HepG2 (cell line): ENCODE measurements at regions not wholly inside any gene's neighbourhood (a gene's known extent, or its start where the extent isn't known, plus 50 kb on each side); places are given as distances from the start of the nearest gene placed in this dataset.

ENCODE experiments used
- ATAC-seq: fragments of 200-7000 bp; cut with Tn5 transposase; 3 replicates; pipeline ENCODE4 v1.9.1; 2020; ENCODE audit warnings: mild to moderate bottlenecking, moderate library complexity
- BruUV-seq: library from RNA; stranded (reverse); fragments of 400-500 nt; replicated peaks from 2 replicates; lab custom pipeline; 2021; lab: Mats Ljungman, UMichigan
- CTCF ChIA-PET: fragments of 300-600 bp; formaldehyde crosslinking; extraction: SDS; loops from one replicate; lab custom pipeline; 2021; ENCODE audit warnings: low total read pairs, inconsistent platforms, low intra/inter-chr PET ratio; lab: Yijun Ruan, JAX
- POLR2A ChIA-PET: fragments of 350-600 bp; sonication (Branson Sonifier 250); formaldehyde crosslinking; loops from one replicate; lab custom pipeline; 2020; ENCODE audit warnings: antibody characterized with exemption, inconsistent platforms; lab: Yijun Ruan, JAX
- DNase-seq: peaks from one replicate; pipeline ENCODE4 v3.0.0-alpha.2; 2015; ENCODE audit warnings: low spot score
- FAIRE-seq: peaks from 3 replicates; lab custom pipeline; 2011; peaks lifted over from hg19 to GRCh38; lab: Jason Lieb, UNC
- H2AFZ ChIP-seq: one replicate; pipeline ENCODE4 v1.6.1; 2011; ENCODE audit warnings: low read length, inconsistent platforms
- H3K27ac ChIP-seq: fragments of 300-600 bp; 3 replicates; pipeline ENCODE4 v1.8.0; 2011; ENCODE audit warnings: mixed run types, mild to moderate bottlenecking, mixed read lengths, low read length, inconsistent platforms; ENCODE audit not compliant: insufficient read depth; ENCODE audit errors: extremely low read length
- H3K27me3 ChIP-seq, 2 experiments: fragments of 200-600 bp in 1 of 2; 2 replicates in 1 of 2; 3 replicates in 1 of 2; pipeline versions ENCODE4 v1.6.0 to v1.8.0; 2011; ENCODE audit warnings: low read length in 2 of 2, mild to moderate bottlenecking in 2 of 2, moderate library complexity in 2 of 2, inconsistent platforms in 1 of 2; ENCODE audit not compliant: insufficient read depth in 2 of 2, control insufficient read depth in 1 of 2
- H3K36me3 ChIP-seq, 2 experiments: fragments of 200-600 bp in 1 of 2; replicated peaks in 1 of 2; 2 replicates in 1 of 2; 3 replicates in 1 of 2; pipeline versions ENCODE4 v1.5.1 to v1.8.0; 2011; ENCODE audit warnings: low read length in 2 of 2, inconsistent platforms in 1 of 2; ENCODE audit not compliant: insufficient read depth in 2 of 2, control insufficient read depth in 1 of 2
- H3K4me1 ChIP-seq: 2 replicates; pipeline ENCODE4 v1.5.1; 2012; ENCODE audit warnings: low read length, inconsistent platforms; ENCODE audit not compliant: insufficient read depth
- H3K4me2 ChIP-seq: 2 replicates; pipeline ENCODE4 v1.6.0; 2011; ENCODE audit warnings: low read depth, low read length, inconsistent platforms
- H3K4me3 ChIP-seq, 3 experiments: fragments of 200-600 bp in 1 of 3; sonication (generic), shearing (Covaris generic) in 1 of 3; replicated peaks in 1 of 3; 2 replicates each; pipeline ENCODE4 v1.5.1; 2011 to 2016; ENCODE audit warnings: low read length in 3 of 3, inconsistent platforms in 2 of 3, low read depth in 2 of 3, mild to moderate bottlenecking in 2 of 3, control low read depth in 1 of 3, mixed read lengths in 1 of 3; ENCODE audit not compliant: insufficient read depth in 1 of 3
- H3K79me2 ChIP-seq: one replicate; pipeline ENCODE4 v1.6.1; 2011; ENCODE audit warnings: low read length, inconsistent platforms; ENCODE audit not compliant: insufficient read depth
- H3K9ac ChIP-seq: 2 replicates; pipeline ENCODE4 v1.6.0; 2011; ENCODE audit warnings: mild to moderate bottlenecking, low read depth, low read length, inconsistent platforms; ENCODE audit not compliant: insufficient read depth
- H3K9me3 ChIP-seq: 2 replicates; pipeline ENCODE4 v1.5.1; 2012; ENCODE audit warnings: mild to moderate bottlenecking, low read length
- H4K20me1 ChIP-seq: 2 replicates; pipeline ENCODE4 v1.6.0; 2011; ENCODE audit warnings: inconsistent platforms, mild to moderate bottlenecking, low read length, moderate library complexity; ENCODE audit not compliant: insufficient read depth
- HNF1A ChIP-seq, 2 experiments: sonication (generic) in 1 of 2; formaldehyde crosslinking in 1 of 2; IDR thresholded peaks; 2 replicates each; pipeline versions ENCODE4 v1.4.0 to v1.6.1; 2016 to 2020; ENCODE audit warnings: borderline replicate concordance in 1 of 2, low read depth in 1 of 2, mild to moderate bottlenecking in 1 of 2, missing genetic modification reagents in 1 of 2
- HNF1B ChIP-seq: sonication (generic); formaldehyde crosslinking; IDR thresholded peaks from 2 replicates; pipeline ENCODE4 v1.5.1; 2020; ENCODE audit warnings: mild to moderate bottlenecking, moderate library complexity, missing genetic modification reagents
- HOXA7 ChIP-seq: sonication (generic); formaldehyde crosslinking; IDR thresholded peaks from 2 replicates; pipeline ENCODE4 v1.8.1; 2022; ENCODE audit warnings: mild to moderate bottlenecking, missing genetic modification reagents, moderate library complexity
- SMAD3 ChIP-seq: sonication (generic); formaldehyde crosslinking; IDR thresholded peaks from 2 replicates; pipeline ENCODE4 v1.4.0; 2020; ENCODE audit warnings: missing genetic modification reagents
- TCF7 ChIP-seq: sonication (generic); IDR thresholded peaks from 2 replicates; pipeline ENCODE4 v1.6.1; 2016; ENCODE audit warnings: antibody characterized with exemption, low read depth
- ZBTB39 ChIP-seq: sonication (generic); formaldehyde crosslinking; IDR thresholded peaks from 2 replicates; pipeline ENCODE4 v1.5.0; 2020; ENCODE audit warnings: missing genetic modification reagents
- ZC3H13 ChIP-seq: sonication (generic); formaldehyde crosslinking; IDR thresholded peaks from 2 replicates; pipeline ENCODE4 v1.8.1; 2023; ENCODE audit warnings: mild to moderate bottlenecking, missing genetic modification reagents, moderate library complexity
- ZNF17 ChIP-seq: sonication (generic); formaldehyde crosslinking; IDR thresholded peaks from 2 replicates; pipeline ENCODE4 v1.5.0; 2020; ENCODE audit warnings: mild to moderate bottlenecking, missing genetic modification reagents
- ZNF7 ChIP-seq: IDR thresholded peaks from 2 replicates; pipeline ENCODE4 v1.6.1; 2016; ENCODE audit warnings: missing biosample characterization, missing genetic modification reagents
- ZNF75D ChIP-seq: sonication (generic); formaldehyde crosslinking; IDR thresholded peaks from 2 replicates; pipeline ENCODE4 v1.8.1; 2023; ENCODE audit warnings: missing genetic modification reagents, mild to moderate bottlenecking, borderline replicate concordance
- ZNF850 ChIP-seq: sonication (generic); formaldehyde crosslinking; conservative IDR thresholded peaks from 2 replicates; pipeline ENCODE4 v1.9.0; 2021; ENCODE audit warnings: mild to moderate bottlenecking, missing genetic modification reagents
- WGBS: methylation state at CpG from one replicate; pipeline ENCODE4 v1.1.6; 2017; ENCODE audit warnings: low lambda C conversion rate; 5-methylcytosine and 5-hydroxymethylcytosine counted together
- in situ Hi-C: cut with HindIII; loops from 2 replicates; pipeline ENCODE4 v1.10.0; 2017; ENCODE audit warnings: low pct_unique_long_range_greater_than_20kb; ENCODE audit not compliant: extremely low pct_ligation_motif_present
- intact Hi-C: fragments of 100-400 bp; cut with micrococcal nuclease; formaldehyde crosslinking; loops from one replicate; pipeline ENCODE4 v1.10.0; 2022; ENCODE audit not compliant: unreplicated experiment

GRCh38 chr13:33752094-33752493 is 65.9 kb upstream of the RFC3 start:
- no peaks in the 10 kb centered on the region for H3K36me3 ChIP-seq
- no peak overlapping the region for H3K4me2 ChIP-seq
- no peak overlapping the region for H3K9ac ChIP-seq
- no peak for FAIRE-seq
- no TSS peak for BruUV-seq
- no peak for ATAC-seq
- no peaks in the 10 kb centered on the region for H4K20me1 ChIP-seq
- DNase-seq: no peak
- no peaks in the 10 kb centered on the region for H3K79me2 ChIP-seq
- in situ Hi-C loops (no loop called here), intact Hi-C loops (no loop called here)
- POLR2A ChIA-PET: interaction anchor here (0.9 kb wide), 1 partner anchor 10 kb away, joined by 3 read pairs; no protein-coding TSS in a partner anchor
- CTCF ChIA-PET: no interaction called here
- no peak overlapping the region for H3K27ac ChIP-seq
- H3K9me3 ChIP-seq: no peaks in the 10 kb centered on the region
- H3K4me1 ChIP-seq: no peaks in the 10 kb centered on the region
- no peak overlapping the region for H2AFZ ChIP-seq
- no peaks in the 10 kb centered on the region for H3K27me3 ChIP-seq
- H3K4me3 ChIP-seq: no peak overlapping the region
- TF ChIP-seq HNF1A (IDR thresholded peaks at IDR 0.05; ENCODE audit: low read depth): no peak
- TF ChIP-seq HNF1A (CRISPR knock-in tag; IDR thresholded peaks at IDR 0.05; ENCODE audit: borderline replicate concordance): no peak
- no peak for TF ChIP-seq ZNF7

- CTCF ChIA-PET: no interaction called here
- BruUV-seq: no TSS peak
- intact Hi-C loops: no loop called here
- Histone ChIP-seq H3K4me3 (no peak overlapping the region), H3K36me3 (no peaks in the 10 kb centered on the region), H3K9me3 (no peaks in the 10 kb centered on the region), H4K20me1 (no peaks in the 10 kb centered on the region), H3K27ac (no peak overlapping the region), H3K9ac (no peak overlapping the region), H3K4me1 (no peaks in the 10 kb centered on the region), H3K27me3 (no peaks in the 10 kb centered on the region), H3K79me2 (no peaks in the 10 kb centered on the region), H3K4me2 (no peak overlapping the region), H2AFZ (no peak overlapping the region)
- in situ Hi-C loops: no loop called here
- WGBS: 69% methylated on average over 5 of the region's 6 CpGs
- DNase-seq: no peak
- FAIRE-seq: no peak
- no peak for ATAC-seq
- POLR2A ChIA-PET: interaction anchor here (0.9 kb wide), 1 partner anchor 9 kb away, joined by 3 read pairs; no protein-coding TSS in a partner anchor
- no peak for TF ChIP-seq ZC3H13 (CRISPR knock-in tag)
- TF ChIP-seq ZNF17 (CRISPR knock-in tag): no peak
- TF ChIP-seq SMAD3: no peak
- no peak for TF ChIP-seq ZBTB39
- TF ChIP-seq HNF1B (CRISPR knock-in tag): no peak
- TF ChIP-seq ZNF75D (CRISPR knock-in tag): no peak
- TF ChIP-seq HOXA7 (CRISPR knock-in tag): no peak
- no peak for TF ChIP-seq TCF7
- no peak for TF ChIP-seq ZNF850 (CRISPR knock-in tag)
Observed at GRCh38 chr13:33752597-33752996, 65.4 kb upstream of the RFC3 start.
